ENCODE measurements at regions not wholly inside any gene's neighbourhood (a gene's known extent, or its start where the extent isn't known, plus 50 kb on each side); places are given as distances from the start of the nearest gene placed in this dataset.

DNA sequence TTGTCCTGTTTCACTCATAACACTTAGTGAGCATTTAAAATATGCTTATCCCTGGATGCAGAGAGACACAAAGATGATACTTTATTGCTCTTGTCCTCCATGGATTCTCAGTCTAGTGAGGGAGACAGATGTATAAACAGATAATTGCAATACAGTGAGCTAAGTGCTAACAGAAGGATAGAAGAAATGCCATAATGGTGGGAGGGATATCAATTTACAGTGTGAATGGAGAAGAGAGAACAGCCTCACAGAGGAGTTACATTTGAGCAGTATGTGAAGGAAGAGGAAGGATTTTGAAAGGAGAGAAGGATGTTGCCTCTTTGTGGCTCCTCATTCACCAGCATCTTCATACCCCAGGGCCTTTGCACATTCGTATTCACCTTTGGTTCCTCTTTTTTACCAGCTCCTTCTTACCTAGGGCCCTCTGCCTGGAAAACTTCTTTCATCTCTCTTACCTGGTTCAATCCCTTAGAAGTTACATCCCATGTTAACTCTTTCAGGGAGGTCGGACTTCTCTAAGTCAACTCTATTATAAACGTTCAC lies 341.7 kb downstream of the PRL start:
- H3K27ac Mint-ChIP-seq: no peak overlapping the region
- Histone ChIP-seq H3K9me3 (ENCODE audit: control insufficient read depth, insufficient read depth, low read length) (no peaks in the 10 kb centered on the region), H3K27ac (ENCODE audit: low read length) (no peak overlapping the region), H3K4me3 (ENCODE audit: low read length) (no peak overlapping the region), H3K36me3 (ENCODE audit: control insufficient read depth, insufficient read depth, low read length) (no peaks in the 10 kb centered on the region), H3K27me3 (ENCODE audit: control insufficient read depth, insufficient read depth, low read length) (no peaks in the 10 kb centered on the region), H3K4me1 (ENCODE audit: control insufficient read depth, insufficient read depth, low read length) (no peaks in the 10 kb centered on the region)
- no peaks in the 10 kb centered on the region for H3K9me3 Mint-ChIP-seq
- TF ChIP-seq, protein P1, sequence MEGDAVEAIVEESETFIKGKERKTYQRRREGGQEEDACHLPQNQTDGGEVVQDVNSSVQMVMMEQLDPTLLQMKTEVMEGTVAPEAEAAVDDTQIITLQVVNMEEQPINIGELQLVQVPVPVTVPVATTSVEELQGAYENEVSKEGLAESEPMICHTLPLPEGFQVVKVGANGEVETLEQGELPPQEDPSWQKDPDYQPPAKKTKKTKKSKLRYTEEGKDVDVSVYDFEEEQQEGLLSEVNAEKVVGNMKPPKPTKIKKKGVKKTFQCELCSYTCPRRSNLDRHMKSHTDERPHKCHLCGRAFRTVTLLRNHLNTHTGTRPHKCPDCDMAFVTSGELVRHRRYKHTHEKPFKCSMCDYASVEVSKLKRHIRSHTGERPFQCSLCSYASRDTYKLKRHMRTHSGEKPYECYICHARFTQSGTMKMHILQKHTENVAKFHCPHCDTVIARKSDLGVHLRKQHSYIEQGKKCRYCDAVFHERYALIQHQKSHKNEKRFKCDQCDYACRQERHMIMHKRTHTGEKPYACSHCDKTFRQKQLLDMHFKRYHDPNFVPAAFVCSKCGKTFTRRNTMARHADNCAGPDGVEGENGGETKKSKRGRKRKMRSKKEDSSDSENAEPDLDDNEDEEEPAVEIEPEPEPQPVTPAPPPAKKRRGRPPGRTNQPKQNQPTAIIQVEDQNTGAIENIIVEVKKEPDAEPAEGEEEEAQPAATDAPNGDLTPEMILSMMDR (IDR thresholded peaks at IDR 0.05): no peak
- WGBS (ENCODE audit: insufficient coverage): 96% methylated on average over 3 of the region's 3 CpGs
- no peaks in the 10 kb centered on the region for H3K27me3 Mint-ChIP-seq (ENCODE audit: low read depth in 2 of 2)
- intact Hi-C loops (cut with micrococcal nuclease): no loop called here
- ATAC-seq (no peak), DNase-seq (no peak)
- H3K4me3 Mint-ChIP-seq: no peak overlapping the region
- peaks cover 0 to 8% of the 10 kb centered on the region in 2 donors for H3K4me1 Mint-ChIP-seq
- H3K36me3 Mint-ChIP-seq: no peaks in the 10 kb centered on the region

DNA sequence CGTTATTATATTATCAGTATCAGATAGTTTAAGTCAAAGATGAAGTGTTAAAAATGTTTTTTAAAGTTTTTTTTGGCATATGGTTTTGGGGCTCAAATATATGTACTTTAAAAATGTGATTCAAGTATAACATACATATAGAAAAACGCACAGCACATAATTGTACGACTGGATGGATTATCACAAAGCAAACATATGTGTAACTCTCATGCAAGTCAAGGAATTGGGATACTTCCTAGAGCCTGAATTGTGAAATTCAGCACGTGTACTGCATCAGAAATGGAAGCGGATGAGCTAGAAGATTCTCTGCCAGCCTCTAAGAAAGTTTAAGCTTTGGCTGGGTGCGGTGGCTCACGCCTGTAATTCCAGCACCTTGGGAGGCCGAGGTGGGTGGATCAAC lies 340.9 kb downstream of the PRL start:
- H3K36me3 ChIP-seq (ENCODE audit: control insufficient read depth, insufficient read depth, low read length): no peaks in the 10 kb centered on the region
- ATAC-seq (no peak), DNase-seq (no peak)
- no peaks in the 10 kb centered on the region for H3K4me1 ChIP-seq (ENCODE audit: control insufficient read depth, insufficient read depth, low read length)
- Mint-ChIP-seq H3K27ac (no peak overlapping the region), H3K36me3 (no peaks in the 10 kb centered on the region), H3K4me1 (peaks cover 0 to 8% of the 10 kb centered on the region in 2 donors), H3K27me3 (ENCODE audit: low read depth in 2 of 2) (no peaks in the 10 kb centered on the region), H3K9me3 (no peaks in the 10 kb centered on the region), H3K4me3 (no peak overlapping the region)
- no peaks in the 10 kb centered on the region for H3K27me3 ChIP-seq (ENCODE audit: control insufficient read depth, insufficient read depth, low read length)
- TF ChIP-seq, protein P1 (IDR thresholded peaks at IDR 0.05): no peak
- H3K27ac ChIP-seq (ENCODE audit: low read length): no peak overlapping the region
- intact Hi-C loops (cut with micrococcal nuclease): no loop called here
- no peak overlapping the region for H3K4me3 ChIP-seq (ENCODE audit: low read length)
- no peaks in the 10 kb centered on the region for H3K9me3 ChIP-seq (ENCODE audit: control insufficient read depth, insufficient read depth, low read length)
- 94% methylated on average over 7 of the region's 8 CpGs for WGBS (ENCODE audit: insufficient coverage)

DNA sequence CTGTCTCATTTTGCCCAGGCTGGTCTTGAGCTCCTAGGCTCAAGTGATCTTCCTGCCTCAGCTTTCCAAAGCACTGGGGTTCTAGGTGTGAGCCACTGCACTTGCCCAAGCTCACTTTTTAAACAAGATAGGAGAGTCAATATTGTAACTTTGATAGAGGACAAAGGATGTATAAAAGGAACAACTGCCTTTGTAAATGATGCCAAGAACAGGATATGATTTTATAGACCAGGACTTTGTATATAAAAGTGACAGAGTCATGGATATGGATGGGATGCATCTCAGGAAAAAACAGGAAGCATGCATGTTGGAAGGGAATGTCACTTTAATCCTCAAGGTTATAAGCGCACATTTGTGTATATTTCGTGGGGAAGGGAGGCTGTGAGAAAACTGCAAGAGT lies 338.4 kb downstream of the PRL start:
- Histone ChIP-seq H3K4me1 (ENCODE audit: control insufficient read depth, insufficient read depth, low read length) (no peaks in the 10 kb centered on the region), H3K36me3 (ENCODE audit: control insufficient read depth, insufficient read depth, low read length) (no peaks in the 10 kb centered on the region), H3K27ac (ENCODE audit: low read length) (no peak overlapping the region), H3K4me3 (ENCODE audit: low read length) (no peak overlapping the region), H3K9me3 (ENCODE audit: control insufficient read depth, insufficient read depth, low read length) (no peaks in the 10 kb centered on the region), H3K27me3 (ENCODE audit: control insufficient read depth, insufficient read depth, low read length) (no peaks in the 10 kb centered on the region)
- no peaks in the 10 kb centered on the region for H3K36me3 Mint-ChIP-seq
- no peak overlapping the region for H3K4me3 Mint-ChIP-seq
- no peaks in the 10 kb centered on the region for H3K4me1 Mint-ChIP-seq
- intact Hi-C loops (cut with micrococcal nuclease): no loop called here
- DNase-seq: no peak
- TF ChIP-seq, protein P1 (IDR thresholded peaks at IDR 0.05): no peak
- WGBS (ENCODE audit: insufficient coverage): 89% methylated on average over 2 of the region's 2 CpGs
- H3K27ac Mint-ChIP-seq: no peak overlapping the region
- ATAC-seq: no peak
- no peaks in the 10 kb centered on the region for H3K27me3 Mint-ChIP-seq (ENCODE audit: low read depth in 2 of 2)
- no peaks in the 10 kb centered on the region for H3K9me3 Mint-ChIP-seq

DNA sequence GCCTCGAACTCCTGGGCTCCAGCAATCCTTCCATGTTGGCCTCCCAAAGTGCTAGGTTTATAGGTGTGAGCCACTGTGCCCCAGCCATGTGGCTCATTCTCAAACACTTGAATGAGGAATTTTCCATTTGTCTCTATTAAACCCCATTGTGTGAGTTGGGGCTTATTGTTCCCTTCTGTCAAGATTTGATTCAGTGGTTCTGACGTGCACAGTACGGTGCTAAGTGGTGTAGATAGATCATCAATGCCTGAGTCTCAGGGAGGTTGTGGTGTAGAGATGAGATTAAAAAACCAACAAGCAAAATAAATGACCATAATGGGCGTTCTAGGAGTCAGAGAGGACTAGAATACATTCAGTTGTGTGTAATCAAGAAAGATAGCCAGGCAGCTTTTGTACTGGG lies 335.6 kb downstream of the PRL start:
- no peak overlapping the region for H3K27ac Mint-ChIP-seq
- Histone ChIP-seq H3K4me3 (ENCODE audit: low read length) (no peak overlapping the region), H3K36me3 (ENCODE audit: control insufficient read depth, insufficient read depth, low read length) (no peaks in the 10 kb centered on the region), H3K27ac (ENCODE audit: low read length) (no peak overlapping the region), H3K4me1 (ENCODE audit: control insufficient read depth, insufficient read depth, low read length) (no peaks in the 10 kb centered on the region), H3K9me3 (ENCODE audit: control insufficient read depth, insufficient read depth, low read length) (no peaks in the 10 kb centered on the region), H3K27me3 (ENCODE audit: control insufficient read depth, insufficient read depth, low read length) (no peaks in the 10 kb centered on the region)
- intact Hi-C loops (cut with micrococcal nuclease): no loop called here
- ATAC-seq (no peak), DNase-seq (no peak)
- no peaks in the 10 kb centered on the region for H3K36me3 Mint-ChIP-seq
- H3K4me1 Mint-ChIP-seq: peaks cover 0 to 5% of the 10 kb centered on the region in 2 donors
- no peaks in the 10 kb centered on the region for H3K9me3 Mint-ChIP-seq
- H3K27me3 Mint-ChIP-seq (ENCODE audit: low read depth in 2 of 2): no peaks in the 10 kb centered on the region
- TF ChIP-seq, protein P1 (IDR thresholded peaks at IDR 0.05): no peak
- 91% methylated on average over 3 of the region's 4 CpGs for WGBS (ENCODE audit: insufficient coverage)
- no peak overlapping the region for H3K4me3 Mint-ChIP-seq
